ENCODE measurements at regions not wholly inside any gene's neighbourhood (a gene's known extent, or its start where the extent isn't known, plus 50 kb on each side); places are given as distances from the start of the nearest gene placed in this dataset.
"Not testable (repeated sequence)": the region's sequence is repeated elsewhere in the genome, so short reads cannot be mapped to it uniquely, and the experiment has no call there.

DNA sequence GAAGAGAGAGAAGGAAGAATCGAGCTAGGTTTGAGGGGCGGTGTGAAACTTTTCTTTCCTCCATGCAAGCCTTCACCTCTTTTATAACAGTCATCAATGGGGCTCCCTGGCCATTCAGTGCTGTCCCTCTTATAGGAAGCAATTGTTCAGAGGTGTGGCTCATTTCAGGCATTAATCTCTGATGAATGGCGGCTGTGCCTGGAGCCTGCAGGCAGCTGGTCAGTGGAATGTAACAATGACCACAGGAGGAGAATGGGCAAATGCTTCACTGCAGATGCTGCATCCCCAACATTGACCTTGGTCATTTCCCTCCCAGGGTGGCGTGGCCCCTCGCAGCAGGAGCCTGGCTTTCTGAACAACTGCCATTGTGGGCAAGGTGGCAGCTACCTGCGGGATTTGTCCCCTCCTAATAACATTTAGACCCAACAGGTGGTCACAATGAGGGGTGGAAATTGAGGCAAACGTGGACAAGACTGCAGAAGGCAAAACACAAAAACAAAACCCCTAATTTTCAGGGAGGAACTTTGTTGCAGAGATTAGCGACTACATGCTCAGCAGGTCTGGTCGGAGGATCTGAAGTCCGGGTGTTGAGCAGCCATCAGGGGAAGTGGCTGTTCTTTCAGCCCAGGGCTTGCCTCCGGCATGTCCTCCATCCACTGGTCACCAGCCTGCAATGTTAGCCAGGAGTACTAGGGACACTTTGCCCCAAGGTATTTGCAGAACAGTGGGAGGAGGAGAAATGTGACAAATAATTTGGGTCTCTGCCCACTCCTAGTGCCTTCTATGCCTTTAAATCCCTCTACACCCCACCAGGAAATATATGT is 97.3 kb upstream of the PAXBP1 start:
- TF ChIP-seq CTCF (IDR thresholded peaks at IDR 0.05; ENCODE audit: low read depth, low read length): no peak
- ChIA-PET CTCF (no interaction called here), POLR2A (no interaction called here)
- Histone ChIP-seq H3K27me3 (ENCODE audit: control insufficient read depth, insufficient read depth, low read length) (peaks cover 2% of the 10 kb centered on the region), H3K27ac (ENCODE audit: low read depth, low read length) (no peak overlapping the region), H3K9me3 (ENCODE audit: control insufficient read depth, insufficient read depth, low read length) (no peaks in the 10 kb centered on the region), H3K4me3 (ENCODE audit: low read depth, low read length) (no peak overlapping the region)
- no peak for DNase-seq (ENCODE audit: low read depth, low spot score)

DNA sequence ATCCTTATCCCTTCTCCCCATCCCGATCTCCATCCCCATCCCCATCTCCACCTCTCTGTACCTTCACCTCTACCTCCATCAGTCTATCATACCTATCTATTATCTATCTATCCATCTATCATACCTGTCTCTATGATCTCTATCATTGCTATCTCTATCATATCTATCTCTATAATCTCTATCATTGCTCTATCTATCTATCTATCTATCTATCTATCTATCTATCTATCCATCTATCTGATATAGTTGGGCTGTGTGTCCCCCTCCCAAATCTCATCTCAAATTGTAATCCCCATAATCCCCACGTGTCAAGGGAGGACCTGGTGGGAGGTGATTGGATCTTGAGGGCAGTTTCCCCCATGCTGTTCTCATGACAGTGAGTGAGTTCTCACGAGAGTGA is 97.9 kb upstream of the PAXBP1 start:
- Histone ChIP-seq H3K4me3 (ENCODE audit: low read depth, low read length) (no peak overlapping the region), H3K9me3 (ENCODE audit: control insufficient read depth, insufficient read depth, low read length) (no peaks in the 10 kb centered on the region), H3K27me3 (ENCODE audit: control insufficient read depth, insufficient read depth, low read length) (no peaks in the 10 kb centered on the region), H3K27ac (ENCODE audit: low read depth, low read length) (no peak overlapping the region)
- ChIA-PET CTCF (no interaction called here), POLR2A (no interaction called here)
- no peak for TF ChIP-seq CTCF (IDR thresholded peaks at IDR 0.05; ENCODE audit: low read depth, low read length)
- DNase-seq (ENCODE audit: low read depth, low spot score): no peak

GRCh38 chr21:32876426-32876825 is 104.9 kb upstream of the PAXBP1 start:
- no peak overlapping the region for H3K4me3 ChIP-seq (ENCODE audit: low read depth, low read length)
- no peak for TF ChIP-seq CTCF (IDR thresholded peaks at IDR 0.05; ENCODE audit: low read depth, low read length)
- ChIA-PET CTCF (no interaction called here), POLR2A (no interaction called here)
- H3K27me3 ChIP-seq (ENCODE audit: control insufficient read depth, insufficient read depth, low read length): peaks cover 3% of the 10 kb centered on the region
- H3K9me3 ChIP-seq (ENCODE audit: control insufficient read depth, insufficient read depth, low read length): no peaks in the 10 kb centered on the region
- no peak overlapping the region for H3K27ac ChIP-seq (ENCODE audit: low read depth, low read length)
- DNase-seq (ENCODE audit: low read depth, low spot score): no peak

DNA sequence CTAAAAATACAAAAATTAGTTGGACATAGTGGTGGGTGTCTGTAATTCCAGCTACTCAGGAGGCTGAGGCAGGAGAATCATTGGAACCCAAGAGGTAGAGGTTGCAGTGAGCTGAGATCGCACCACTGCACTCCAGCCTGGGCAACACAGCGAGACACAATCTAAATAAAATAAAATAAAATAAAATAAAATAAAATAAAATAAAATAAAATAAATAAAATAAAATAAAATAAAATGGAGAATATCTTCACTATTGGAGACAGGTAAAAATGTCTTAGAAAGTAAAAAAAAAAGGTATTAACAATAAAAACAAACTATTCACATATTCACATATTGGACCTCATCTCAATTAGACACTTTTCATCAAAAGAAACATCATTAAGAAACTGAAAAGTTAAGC is 106.3 kb upstream of the PAXBP1 start:
- H3K27me3 ChIP-seq (ENCODE audit: control insufficient read depth, insufficient read depth, low read length); CTCF ChIA-PET; H3K27ac ChIP-seq (ENCODE audit: low read depth, low read length); H3K9me3 ChIP-seq (ENCODE audit: control insufficient read depth, insufficient read depth, low read length); DNase-seq (ENCODE audit: low read depth, low spot score); H3K4me3 ChIP-seq (ENCODE audit: low read depth, low read length); POLR2A ChIA-PET: not testable (repeated sequence)

- no peak for TF ChIP-seq CTCF (IDR thresholded peaks at IDR 0.05; ENCODE audit: low read depth, low read length)
- no peak overlapping the region for H3K4me3 ChIP-seq (ENCODE audit: low read depth, low read length)
- H3K27ac ChIP-seq (ENCODE audit: low read depth, low read length): no peak overlapping the region
- H3K9me3 ChIP-seq (ENCODE audit: control insufficient read depth, insufficient read depth, low read length): no peaks in the 10 kb centered on the region
- peaks cover 3% of the 10 kb centered on the region for H3K27me3 ChIP-seq (ENCODE audit: control insufficient read depth, insufficient read depth, low read length)
- ChIA-PET CTCF (no interaction called here), POLR2A (no interaction called here)
- DNase-seq (ENCODE audit: low read depth, low spot score): no peak
Observed at GRCh38 chr21:32878661-32879060, 107.1 kb upstream of the PAXBP1 start.
